GM21360 (cell line): ENCODE measurements at regions not wholly inside any gene's neighbourhood (a gene's known extent, or its start where the extent isn't known, plus 50 kb on each side); places are given as distances from the start of the nearest gene placed in this dataset.

Source experiments
- ATAC-seq: cut with Tn5 transposase; IDR thresholded peaks from one replicate; pipeline ENCODE4 v1.9.1; 2021; ENCODE audit warnings: mild to moderate bottlenecking, moderate library complexity; ENCODE audit not compliant: unreplicated experiment

DNA sequence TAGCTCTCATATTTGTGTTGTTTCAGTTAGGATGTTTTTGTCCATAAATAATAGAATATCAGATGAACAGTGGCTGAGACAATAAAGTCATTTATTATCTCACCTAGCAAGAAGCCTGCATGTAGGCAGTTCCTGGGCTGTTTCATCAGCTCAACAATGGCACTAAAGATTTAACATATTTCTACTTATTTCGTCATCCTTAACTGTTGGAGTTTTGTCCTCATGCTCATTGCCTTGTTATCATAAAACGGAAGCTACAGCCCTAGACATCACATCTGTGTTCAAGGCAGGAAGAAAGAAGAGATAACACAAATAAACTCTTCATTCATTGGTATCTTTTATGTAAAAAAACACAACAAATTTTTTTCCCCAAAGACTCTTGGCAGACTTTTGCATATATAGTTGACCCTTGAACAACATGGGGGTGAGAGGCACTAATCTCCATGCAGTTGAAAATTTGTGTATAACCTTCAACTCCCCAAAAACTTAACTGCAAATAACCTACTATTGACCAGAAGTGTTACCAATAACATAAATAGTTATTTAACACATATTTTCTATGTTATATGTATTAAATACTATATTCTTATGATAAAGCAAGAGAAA is 277.2 kb upstream of the ADRA1B start:
- no peak for ATAC-seq

DNA sequence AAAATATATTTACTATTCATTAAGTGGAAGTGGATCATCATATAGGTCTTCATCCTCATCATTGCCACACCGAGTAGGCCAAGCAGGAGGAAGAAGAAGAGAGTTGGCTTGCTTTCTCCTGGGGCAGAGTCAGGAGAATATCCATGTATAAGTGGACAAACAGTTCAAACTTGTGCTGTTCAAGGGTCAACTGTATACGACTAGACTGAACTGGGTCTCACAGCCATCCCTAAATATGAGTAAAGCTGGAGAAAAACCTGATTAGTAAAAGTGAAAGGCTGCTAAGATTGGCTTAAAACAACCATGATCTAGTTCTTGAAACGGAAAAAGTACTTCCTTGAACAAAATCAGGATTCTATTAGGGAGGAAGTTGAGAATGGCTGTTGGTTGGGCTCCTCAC is 276.7 kb upstream of the ADRA1B start:
- no peak for ATAC-seq

DNA sequence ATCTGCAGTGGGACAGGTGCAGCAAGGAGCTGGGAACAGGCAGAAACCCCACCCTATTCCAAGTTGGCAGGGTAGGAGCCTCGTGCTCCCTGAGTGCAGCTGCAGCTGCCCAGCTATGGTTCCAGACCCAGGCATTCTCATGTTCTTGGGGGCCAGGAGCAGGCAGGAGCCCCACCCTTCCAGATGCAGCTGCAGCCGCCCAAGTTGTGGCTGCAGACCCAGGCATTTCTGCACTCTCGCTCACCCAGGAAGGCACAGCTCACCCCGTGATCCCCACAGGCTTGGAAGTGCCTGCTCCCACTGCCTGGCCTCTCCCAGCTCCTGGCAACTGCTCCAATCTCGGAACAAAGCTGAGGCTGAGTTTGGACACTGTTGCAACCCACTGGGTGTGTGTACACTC is 275.8 kb upstream of the ADRA1B start:
- no peak for ATAC-seq

DNA sequence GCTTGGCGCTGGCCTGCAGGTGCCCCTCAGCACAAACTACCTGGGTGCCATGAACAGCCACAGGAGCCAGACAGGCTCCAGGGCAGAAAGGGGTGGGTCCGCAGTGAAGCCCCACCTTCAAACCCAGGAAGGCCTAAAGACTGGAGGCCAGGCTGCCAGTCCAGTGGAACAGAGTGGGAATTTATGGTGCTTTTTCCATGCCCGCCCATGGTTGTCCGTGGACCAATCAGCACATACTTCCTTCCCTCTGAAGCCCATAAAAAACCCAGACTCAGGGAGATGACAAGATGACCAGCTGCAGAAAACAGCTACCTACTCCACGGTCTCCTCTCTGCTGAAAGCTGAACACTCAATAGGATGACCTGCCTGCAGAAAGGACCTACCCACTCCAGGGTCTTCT is 275.4 kb upstream of the ADRA1B start:
- ATAC-seq, result no peak

DNA sequence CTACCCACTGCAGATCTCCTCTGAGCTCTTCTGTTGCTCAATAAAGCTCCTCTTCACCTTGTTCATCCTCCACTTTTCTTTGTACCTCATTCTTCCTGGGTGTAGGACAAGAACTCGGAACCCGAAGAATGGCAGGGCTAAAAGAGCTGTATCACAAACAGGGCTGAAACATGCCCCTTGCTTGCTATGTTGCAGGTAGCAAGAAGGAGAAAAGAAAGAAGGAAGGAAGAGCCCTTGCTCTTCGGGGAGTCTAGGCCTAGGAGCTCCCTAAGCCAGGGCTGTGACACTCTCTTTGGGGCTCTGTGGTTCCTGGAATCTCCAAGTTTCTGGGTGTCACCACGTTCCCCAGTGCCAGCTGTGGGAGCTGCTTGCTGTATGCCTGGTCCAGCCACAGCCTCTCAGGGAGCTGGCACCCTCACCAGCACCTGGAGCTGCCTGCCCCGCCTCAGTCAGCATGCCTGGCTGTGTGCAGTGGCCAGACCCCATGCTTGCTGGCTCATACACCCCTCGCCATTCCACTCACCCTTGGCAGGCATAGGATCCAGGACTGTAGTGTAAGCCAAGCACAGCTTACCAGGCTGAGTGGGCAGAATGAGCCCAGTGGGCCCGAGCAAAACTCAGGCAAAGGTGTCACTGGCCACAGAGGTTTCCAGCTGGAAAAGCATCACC is 274.8 kb upstream of the ADRA1B start:
- ATAC-seq, result no peak

DNA sequence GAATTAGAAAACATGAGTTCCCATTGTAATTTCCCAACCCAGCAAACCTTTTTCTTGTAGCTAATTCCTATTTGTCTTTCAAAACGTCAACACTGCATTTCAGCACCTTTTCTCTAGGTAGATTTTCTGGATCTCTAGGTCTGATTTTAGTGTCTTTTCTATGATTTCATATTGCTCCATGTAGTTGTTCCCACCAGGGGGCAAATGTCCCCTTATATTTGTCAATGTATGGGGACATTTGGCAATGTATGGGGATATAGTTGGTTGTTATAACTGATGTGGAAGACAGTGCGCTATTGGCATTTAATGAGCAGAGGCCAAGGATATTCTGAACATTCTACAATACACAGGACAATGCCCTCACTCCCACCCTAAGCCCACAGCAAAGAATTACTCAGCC is 273.9 kb upstream of the ADRA1B start:
- no peak for ATAC-seq

DNA sequence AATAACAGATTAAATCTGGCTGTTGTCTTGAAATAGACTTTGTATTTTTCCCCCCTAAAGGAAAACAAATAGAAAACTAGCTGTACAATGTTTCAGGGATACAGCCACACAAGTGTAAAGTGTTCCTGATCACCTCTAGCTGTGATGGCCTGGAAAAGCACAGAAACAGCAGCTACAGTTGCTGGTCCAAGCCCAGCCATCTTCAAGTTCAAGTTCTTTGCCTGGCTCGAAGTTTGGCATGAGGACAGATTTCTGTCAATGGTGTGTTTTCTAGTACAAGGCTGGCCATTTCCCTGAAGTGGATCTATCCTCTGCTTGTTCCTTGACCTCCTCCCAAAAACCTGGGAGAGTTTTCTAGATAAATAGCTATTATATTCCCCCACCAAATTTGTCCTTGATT is 272.2 kb upstream of the ADRA1B start:
- no peak for ATAC-seq

DNA sequence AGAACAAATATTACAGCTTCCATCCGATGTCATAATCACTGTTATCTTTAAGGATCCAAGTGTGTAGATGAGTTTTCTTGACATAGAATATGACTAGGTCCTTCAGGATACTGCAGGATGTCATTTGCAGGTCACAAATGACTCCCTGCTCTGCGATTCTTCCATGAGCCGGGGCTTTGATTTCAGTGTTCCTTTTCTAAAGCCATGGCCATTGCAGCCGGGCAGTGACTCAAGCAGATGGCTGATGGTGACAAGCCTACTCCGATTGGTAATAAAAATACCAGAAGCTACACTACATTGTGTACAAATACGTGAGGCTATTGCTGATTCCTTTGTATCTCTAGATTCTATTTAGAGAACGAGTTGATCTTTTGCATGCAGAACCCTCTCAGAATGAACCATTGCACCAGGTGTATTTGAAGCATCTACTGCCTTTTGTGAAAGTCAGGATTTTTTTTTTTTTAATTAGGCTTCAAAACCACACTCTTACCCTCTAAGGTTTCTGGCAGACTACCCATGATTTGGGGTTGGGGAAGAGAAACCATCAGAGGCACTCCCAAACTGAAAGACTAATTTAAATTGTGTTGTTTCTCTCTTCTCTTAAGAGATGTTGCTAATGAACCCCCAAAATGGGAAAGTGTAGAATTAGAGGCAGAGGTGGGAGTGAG is 271.0 kb upstream of the ADRA1B start:
- no peak for ATAC-seq

DNA sequence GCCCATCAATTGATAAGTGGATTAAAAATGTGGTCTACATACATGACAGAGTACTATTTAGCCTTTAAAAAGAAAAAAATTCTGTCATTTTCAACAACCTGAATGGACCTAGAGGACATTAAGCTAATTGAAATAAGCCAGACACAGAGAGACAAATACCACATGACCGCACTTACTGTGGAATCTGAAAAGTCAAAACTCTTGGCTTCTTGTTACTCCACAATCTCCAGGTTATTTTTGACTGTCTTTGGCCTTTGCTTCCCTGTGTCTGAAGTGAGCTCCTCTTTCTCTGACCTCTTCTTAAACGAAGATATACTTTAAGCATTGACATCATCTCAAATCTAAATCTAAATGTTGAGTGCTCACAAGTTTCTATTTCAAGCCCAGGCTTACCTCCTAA is 265.5 kb upstream of the ADRA1B start:
- no peak for ATAC-seq

DNA sequence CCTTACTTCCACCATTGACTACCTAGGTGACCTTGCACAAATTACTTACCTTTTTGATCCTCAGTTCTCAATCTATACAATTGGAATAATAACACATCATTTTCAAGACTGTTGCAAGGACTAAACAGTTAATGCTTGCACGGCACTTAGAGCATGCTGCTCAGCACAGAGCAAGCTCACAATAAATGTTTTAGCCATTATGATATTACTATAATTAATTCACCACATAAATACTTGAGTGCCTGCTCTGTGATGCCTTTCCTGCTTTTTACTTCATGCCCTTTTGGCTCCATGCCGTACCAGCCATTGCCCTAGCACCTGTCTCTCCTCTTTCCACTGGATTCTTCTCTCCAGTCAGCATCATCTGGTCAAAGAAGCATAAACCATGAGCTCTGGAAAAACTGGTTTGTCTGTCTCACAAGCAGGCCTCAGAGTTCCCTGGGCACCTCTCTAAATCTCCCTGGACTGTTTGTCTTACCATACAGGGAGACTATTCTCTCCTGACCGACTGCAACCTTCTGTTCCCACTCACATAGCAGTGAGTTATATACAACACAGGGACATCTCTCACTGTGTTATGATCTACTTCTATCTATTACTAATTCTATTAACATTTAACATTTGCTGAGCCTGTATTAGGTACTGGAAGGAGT is 260.4 kb upstream of the ADRA1B start:
- no peak for ATAC-seq

DNA sequence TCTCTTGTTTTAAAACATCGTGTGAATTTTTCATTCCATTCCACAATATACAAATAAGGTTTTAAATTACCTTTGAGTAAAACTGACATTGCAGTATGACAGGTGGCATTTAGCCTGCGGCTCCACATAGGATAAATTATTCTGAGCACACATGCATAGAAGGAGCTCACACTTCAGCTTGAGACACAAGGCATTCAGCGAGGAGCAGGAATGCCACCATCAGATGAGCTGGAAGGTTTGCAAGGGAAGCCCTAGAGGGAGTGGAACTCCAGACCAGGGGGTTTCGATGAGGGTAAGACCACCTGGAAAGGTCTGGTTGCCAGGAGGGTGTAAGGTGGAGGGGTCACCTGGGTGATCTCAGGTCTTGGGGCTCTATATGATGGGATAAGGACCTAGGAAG is 259.0 kb upstream of the ADRA1B start:
- ATAC-seq, result no peak

DNA sequence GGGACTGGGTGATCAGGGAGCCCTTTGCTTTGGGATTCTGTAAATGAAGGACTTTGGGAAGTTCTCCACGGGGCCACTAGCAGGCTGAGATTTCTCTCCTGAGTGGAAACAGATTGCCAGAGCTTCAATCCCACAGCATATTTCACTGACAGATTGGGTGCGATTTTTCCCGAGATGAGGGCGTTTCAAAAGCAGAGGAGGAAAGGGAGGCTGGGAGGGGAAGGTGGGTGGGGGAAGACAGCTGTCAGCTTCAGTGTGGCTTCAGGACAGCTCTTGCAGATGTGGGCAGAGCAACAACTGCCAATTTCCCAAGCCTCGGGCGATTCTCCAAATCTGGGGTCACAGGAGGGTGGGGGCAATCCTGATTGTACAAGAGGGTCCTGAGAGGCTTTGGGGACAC is 258.5 kb upstream of the ADRA1B start:
- no peak for ATAC-seq

DNA sequence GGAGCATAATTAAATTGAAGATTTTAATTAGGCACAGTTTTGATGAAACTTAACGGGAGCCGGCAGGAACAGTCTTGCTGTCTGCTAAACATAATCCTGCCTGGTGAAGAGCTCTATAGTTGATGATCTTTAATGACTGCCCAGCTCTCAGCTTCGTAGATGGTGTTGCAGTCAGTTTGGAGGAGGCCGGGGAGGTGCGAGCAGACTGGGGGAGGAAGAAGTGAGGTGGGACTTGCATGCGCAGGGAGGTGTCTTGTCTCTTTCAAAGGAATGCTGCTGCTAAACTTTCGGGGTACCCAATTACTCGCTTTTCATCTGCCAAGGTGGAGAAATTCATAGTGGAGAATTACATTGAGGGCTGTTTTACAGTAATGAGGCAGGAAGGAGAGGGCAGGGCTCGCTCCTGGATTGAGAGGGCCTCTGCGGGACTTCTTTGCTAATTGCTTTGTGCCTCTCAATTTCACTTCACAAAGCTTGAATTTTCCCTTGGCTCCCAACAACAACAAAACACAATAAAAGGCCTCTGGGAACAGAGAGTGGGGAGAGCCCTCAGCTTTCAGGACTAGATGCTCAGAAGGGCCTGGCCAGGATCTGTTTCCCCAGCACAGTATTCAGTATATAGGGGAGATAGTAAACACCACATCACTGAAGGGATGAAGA is 257.9 kb upstream of the ADRA1B start:
- no peak for ATAC-seq

DNA sequence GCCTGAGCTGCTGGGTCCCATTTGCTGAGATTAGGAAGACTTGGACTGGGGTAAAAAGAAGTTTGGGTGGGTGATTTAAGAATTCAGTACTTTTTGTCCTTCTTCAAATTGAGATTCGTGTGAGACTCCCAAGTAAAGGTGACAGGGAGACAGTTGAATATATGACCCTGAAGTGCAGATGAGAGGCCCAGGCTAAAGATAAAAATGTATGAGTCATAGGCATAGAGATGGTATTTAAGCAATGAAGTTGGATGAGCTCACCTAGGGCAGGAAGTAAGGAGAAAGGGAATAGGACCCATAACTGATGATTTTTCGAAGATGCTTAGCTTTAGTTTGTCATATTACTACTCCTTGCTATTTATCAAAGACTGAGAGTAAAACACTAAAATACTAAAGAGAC is 255.9 kb upstream of the ADRA1B start:
- no peak for ATAC-seq

DNA sequence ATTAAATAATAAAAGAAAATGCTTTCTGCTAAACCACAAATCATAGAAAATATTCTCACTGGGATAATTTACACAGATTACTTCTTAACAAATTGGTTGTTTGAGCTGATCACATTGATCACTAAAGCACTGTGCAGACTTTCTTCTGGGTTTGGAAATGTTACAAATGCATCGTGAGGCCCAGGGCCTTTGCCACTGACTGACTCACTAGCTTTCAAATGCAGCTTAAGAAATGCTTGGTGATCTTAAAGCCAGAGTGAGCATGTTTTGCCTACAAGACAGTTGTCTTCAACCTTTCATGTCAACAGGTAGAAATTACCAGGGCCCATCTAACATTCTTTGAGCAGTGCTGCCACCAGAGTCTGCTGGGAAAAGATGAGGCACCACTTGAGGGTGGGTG is 252.3 kb upstream of the ADRA1B start:
- no peak for ATAC-seq

DNA sequence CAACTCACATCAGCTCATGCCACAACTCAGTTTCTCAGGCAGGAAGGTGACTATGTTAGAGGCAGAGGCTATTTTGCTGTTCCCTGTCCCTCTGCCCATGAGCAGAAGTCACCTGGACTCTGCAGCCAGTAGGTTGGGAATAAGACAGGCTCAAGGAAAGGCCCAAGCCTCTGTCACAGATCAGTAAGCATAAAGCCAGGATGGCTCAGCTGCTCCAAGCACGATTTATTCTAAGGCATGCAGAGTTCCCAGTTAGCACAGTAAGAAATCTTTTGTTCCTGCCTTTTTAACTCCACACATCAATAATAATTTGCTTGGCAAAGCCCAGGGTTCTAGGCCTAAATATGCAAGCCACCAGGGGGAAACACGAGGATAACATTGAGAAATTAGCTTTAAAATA is 249.0 kb upstream of the ADRA1B start:
- ATAC-seq, result no peak

DNA sequence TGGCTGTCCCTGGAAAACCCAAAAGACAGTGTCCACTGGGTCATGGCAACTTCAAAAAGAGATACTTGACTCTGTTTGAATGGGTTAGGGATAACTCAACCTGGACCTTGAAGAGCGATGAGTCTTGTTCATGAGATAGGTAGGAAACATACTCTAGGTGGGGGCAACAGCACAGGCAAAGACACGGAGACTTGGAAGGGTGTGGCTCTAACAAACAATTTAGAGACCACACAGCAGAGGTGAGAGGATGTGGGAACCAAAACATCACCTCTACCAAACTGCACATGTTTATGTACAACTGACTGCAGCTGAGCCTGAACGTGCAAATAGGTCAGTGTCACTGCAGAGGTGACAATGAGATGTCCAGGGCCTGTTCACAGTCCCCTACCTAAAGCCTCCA is 247.7 kb upstream of the ADRA1B start:
- ATAC-seq, result no peak

DNA sequence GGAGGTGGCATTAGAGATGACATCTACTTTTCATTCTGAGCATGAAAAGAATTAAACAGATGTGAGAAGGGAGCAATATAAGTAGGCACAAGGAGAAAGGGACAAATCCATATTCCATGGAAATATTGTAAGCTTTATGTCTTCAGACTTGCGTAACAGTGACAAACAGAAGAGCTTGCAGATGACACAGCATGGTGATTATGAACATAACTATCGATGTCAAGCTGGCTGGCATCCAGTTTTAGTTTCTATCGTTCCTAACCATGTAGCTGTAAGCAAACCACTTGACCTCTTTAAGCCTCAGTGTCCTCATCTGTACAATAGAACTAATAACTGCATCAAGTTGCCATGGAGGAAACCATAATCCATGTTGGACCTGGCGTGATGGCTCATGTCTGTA is 246.7 kb upstream of the ADRA1B start:
- no peak for ATAC-seq

DNA sequence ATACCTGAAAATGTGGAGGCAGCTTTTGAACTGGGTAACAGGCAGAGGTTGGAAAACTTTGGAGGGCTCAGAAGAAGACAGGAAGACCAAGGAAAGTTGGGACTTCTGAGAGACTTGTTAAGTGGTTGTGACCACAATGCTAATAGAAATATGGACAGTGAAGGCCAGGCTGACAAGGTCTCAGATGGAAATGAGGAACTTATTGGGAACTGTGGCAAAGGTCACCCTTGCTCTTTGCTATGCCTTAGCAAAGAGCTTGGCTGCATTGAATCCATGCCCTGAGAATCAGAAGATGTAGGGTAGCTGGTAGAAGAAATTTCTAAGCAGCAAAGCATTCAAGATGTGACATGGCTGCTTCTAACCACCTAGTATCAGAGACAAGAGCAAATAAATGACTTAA is 244.4 kb upstream of the ADRA1B start:
- ATAC-seq, result no peak

DNA sequence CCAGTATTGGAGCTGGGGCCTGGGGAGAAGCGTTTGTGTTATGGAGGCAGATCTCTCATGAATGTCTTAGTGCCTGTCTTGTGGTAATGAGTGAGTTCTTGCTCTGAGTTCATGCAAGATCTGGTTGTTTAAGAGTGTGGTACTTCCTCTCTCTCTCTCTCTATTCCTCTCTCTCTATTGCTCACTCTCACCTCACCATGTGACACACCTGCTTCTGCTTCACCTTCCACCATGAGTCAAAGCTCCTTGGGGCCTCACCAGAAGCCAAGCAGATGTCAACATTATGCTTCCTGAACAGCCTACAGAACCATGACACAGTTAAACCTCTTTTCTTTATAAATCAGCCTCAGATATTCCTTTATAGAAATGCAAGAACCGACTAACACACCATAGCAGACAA is 242.7 kb upstream of the ADRA1B start:
- no peak for ATAC-seq

DNA sequence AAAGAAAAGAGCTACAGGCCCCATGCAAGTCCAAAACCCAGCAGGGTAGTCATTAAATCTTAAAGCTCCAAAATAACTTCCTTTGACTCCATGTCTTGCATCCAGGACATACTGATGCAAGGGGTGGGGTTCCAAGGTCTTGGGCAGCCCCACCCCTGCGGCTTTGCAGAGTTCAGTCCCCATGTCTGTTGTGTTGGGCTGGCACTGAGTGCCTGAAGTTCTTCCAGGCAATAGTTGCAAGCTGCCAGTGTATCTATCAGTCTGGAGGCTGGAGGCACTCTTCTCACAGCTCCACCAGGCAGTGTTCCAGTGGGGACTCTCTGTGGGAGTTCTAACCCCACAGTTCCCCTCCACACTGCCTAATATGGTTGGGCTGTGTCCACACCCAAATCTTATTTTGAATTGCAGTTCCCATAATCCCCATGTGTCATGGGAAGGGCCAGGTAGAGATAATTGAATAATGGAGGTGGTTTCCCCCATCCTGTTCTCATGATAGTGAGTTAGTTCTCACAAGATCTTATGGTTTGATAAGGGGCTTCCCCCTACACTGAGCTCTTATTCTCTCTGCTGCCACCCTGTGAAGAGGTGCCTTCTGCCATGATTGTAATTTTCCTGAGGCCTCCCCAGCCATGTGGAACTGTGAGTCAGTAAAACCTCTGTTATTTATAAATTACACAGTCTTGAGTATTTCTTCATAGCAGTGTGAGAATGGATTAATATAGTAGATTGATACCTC is 237.5 kb upstream of the ADRA1B start:
- no peak for ATAC-seq
